Common myeloid progenitor, CD34-positive (primary cell): ENCODE measurements at regions not wholly inside any gene's neighbourhood (a gene's known extent, or its start where the extent isn't known, plus 50 kb on each side); places are given as distances from the start of the nearest gene placed in this dataset.
"Not testable (repeated sequence)": the region's sequence is repeated elsewhere in the genome, so short reads cannot be mapped to it uniquely, and the experiment has no call there.

Experiments
- CTCF ChIA-PET: fragments of 350-600 bp; sonication (Branson Sonifier 250); formaldehyde crosslinking; loops from one replicate; lab custom pipeline; 2021; ENCODE audit warnings: antibody characterized with exemption; lab: Charles Lee
- POLR2A ChIA-PET: fragments of 350-600 bp; sonication (Branson Sonifier 250); formaldehyde crosslinking; loops from one replicate; lab custom pipeline; 2021; ENCODE audit warnings: antibody characterized with exemption; lab: Charles Lee
- DNase-seq, 3 donors: peaks; one replicate each; pipeline versions ENCODE4 v3.0.0 to v3.0.0-alpha.2; 2013
- H3K27ac ChIP-seq, 2 experiments: 1 replicate in 1 of 2; 2 replicates in 1 of 2; pipeline ENCODE4 v1.7.0; 2013; ENCODE audit warnings: inconsistent platforms in 2 of 2, low read length in 2 of 2, mild to moderate bottlenecking in 2 of 2, low read depth in 1 of 2, moderate library complexity in 1 of 2; ENCODE audit not compliant: severe bottlenecking in 2 of 2, insufficient read depth in 1 of 2, poor library complexity in 1 of 2
- H3K27me3 ChIP-seq, 5 experiments: replicated peaks in 2 of 5; 1 replicate in 3 of 5; 2 replicates in 2 of 5; pipeline versions ENCODE4 v1.6.1 to v1.7.0; 2013; ENCODE audit warnings: low read length in 4 of 5, mild to moderate bottlenecking in 2 of 5, moderate library complexity in 2 of 5, inconsistent platforms in 1 of 5; ENCODE audit not compliant: insufficient read depth in 5 of 5, control insufficient read depth in 4 of 5
- H3K36me3 ChIP-seq, 4 experiments: 1 replicate in 2 of 4; 2 replicates in 2 of 4; pipeline versions ENCODE4 v1.6.1 to v1.7.0; 2013; ENCODE audit warnings: low read length in 3 of 4, control low read depth in 1 of 4, mild to moderate bottlenecking in 1 of 4; ENCODE audit not compliant: control insufficient read depth in 4 of 4, insufficient read depth in 4 of 4
- H3K4me1 ChIP-seq, 4 experiments: 1 replicate in 3 of 4; 2 replicates in 1 of 4; pipeline versions ENCODE4 v1.6.1 to v1.7.1; 2013; ENCODE audit warnings: low read length in 3 of 4, mild to moderate bottlenecking in 3 of 4, control low read depth in 1 of 4, inconsistent platforms in 1 of 4, moderate library complexity in 1 of 4; ENCODE audit not compliant: control insufficient read depth in 4 of 4, insufficient read depth in 4 of 4; ENCODE audit errors: control extremely low read depth in 1 of 4
- H3K4me3 ChIP-seq, 7 experiments: 1 replicate in 4 of 7; 2 replicates in 3 of 7; pipeline versions ENCODE4 v1.5.1 to v1.7.0; 2013; ENCODE audit warnings: mild to moderate bottlenecking in 7 of 7, low read length in 6 of 7, moderate library complexity in 6 of 7, inconsistent platforms in 2 of 7, low read depth in 2 of 7, control low read depth in 1 of 7; ENCODE audit not compliant: insufficient read depth in 4 of 7, control insufficient read depth in 1 of 7; ENCODE audit errors: extremely low read depth in 1 of 7
- H3K9me3 ChIP-seq, 5 experiments: 1 replicate in 4 of 5; 2 replicates in 1 of 5; pipeline versions ENCODE4 v1.6.1 to v1.7.1; 2013; ENCODE audit warnings: low read length in 4 of 5, mild to moderate bottlenecking in 2 of 5, inconsistent platforms in 1 of 5, low read depth in 1 of 5, moderate library complexity in 1 of 5; ENCODE audit not compliant: control insufficient read depth in 4 of 5, insufficient read depth in 2 of 5; ENCODE audit errors: control extremely low read depth in 1 of 5
- WGBS: methylation state at CpG from one replicate; pipeline ENCODE4 v1.1.5; 2013; ENCODE audit not compliant: insufficient coverage; 5-methylcytosine and 5-hydroxymethylcytosine counted together

- Histone ChIP-seq H3K36me3 (no peaks in the 10 kb centered on the region), H3K4me1 (no peaks in the 10 kb centered on the region), H3K27ac (no peak overlapping the region), H3K27me3 (no peaks in the 10 kb centered on the region), H3K4me3 (no peak overlapping the region), H3K9me3 (no peaks in the 10 kb centered on the region)
- ChIA-PET CTCF (no interaction called here), POLR2A (no interaction called here)
- no peak for DNase-seq
- no CpG with 5 or more reads among the region's 1 CpG for WGBS
Observed at GRCh38 chr7:83836028-83836427, 187.1 kb upstream of the SEMA3E start.

GRCh38 chr7:83835424-83835823 is 186.5 kb upstream of the SEMA3E start:
- no peak for DNase-seq
- Histone ChIP-seq H3K27me3 (no peaks in the 10 kb centered on the region), H3K36me3 (no peaks in the 10 kb centered on the region), H3K4me1 (no peaks in the 10 kb centered on the region), H3K9me3 (no peaks in the 10 kb centered on the region), H3K4me3 (no peak overlapping the region), H3K27ac (no peak overlapping the region)
- CTCF ChIA-PET = no interaction called here
- POLR2A ChIA-PET = no interaction called here

GRCh38 chr7:83833721-83834120 is 184.8 kb upstream of the SEMA3E start:
- H3K36me3 ChIP-seq, H3K4me3 ChIP-seq, H3K27ac ChIP-seq, H3K9me3 ChIP-seq, H3K27me3 ChIP-seq, DNase-seq, H3K4me1 ChIP-seq, POLR2A ChIA-PET, CTCF ChIA-PET: not testable (repeated sequence)
- WGBS = 83% methylated on average over 2 of the region's 5 CpGs

- Histone ChIP-seq H3K9me3 (no peaks in the 10 kb centered on the region), H3K27me3 (no peaks in the 10 kb centered on the region), H3K4me3 (no peak overlapping the region), H3K4me1 (no peaks in the 10 kb centered on the region), H3K36me3 (no peaks in the 10 kb centered on the region), H3K27ac (no peak overlapping the region)
- POLR2A ChIA-PET = no interaction called here
- CTCF ChIA-PET = no interaction called here
- no peak for DNase-seq
- no CpG with 5 or more reads among the region's 3 CpGs for WGBS
Observed at GRCh38 chr7:83832009-83832408, 183.1 kb upstream of the SEMA3E start.

- Histone ChIP-seq H3K4me1 (no peaks in the 10 kb centered on the region), H3K4me3 (no peak overlapping the region), H3K9me3 (no peaks in the 10 kb centered on the region), H3K27ac (no peak overlapping the region), H3K27me3 (no peaks in the 10 kb centered on the region), H3K36me3 (no peaks in the 10 kb centered on the region)
- WGBS = 100% methylated on average over 2 of the region's 4 CpGs
- DNase-seq = no peak
- ChIA-PET POLR2A (no interaction called here), CTCF (no interaction called here)
Observed at GRCh38 chr7:83827036-83827435, 178.1 kb upstream of the SEMA3E start.

GRCh38 chr7:83824214-83824613 is 175.3 kb upstream of the SEMA3E start:
- CTCF ChIA-PET = no interaction called here
- WGBS = no CpG with 5 or more reads among the region's 2 CpGs

GRCh38 chr7:83821866-83822265 is 172.9 kb upstream of the SEMA3E start:
- no peaks in the 10 kb centered on the region for H3K36me3 ChIP-seq
- DNase-seq = no peak
- ChIA-PET POLR2A (no interaction called here), CTCF (no interaction called here)
- no peaks in the 10 kb centered on the region for H3K27me3 ChIP-seq
- no peaks in the 10 kb centered on the region for H3K4me1 ChIP-seq
- no peak overlapping the region for H3K4me3 ChIP-seq
- 97% methylated on average over 3 of the region's 3 CpGs for WGBS
- no peak overlapping the region for H3K27ac ChIP-seq
- H3K9me3 ChIP-seq = no peaks in the 10 kb centered on the region

More at GRCh38 chr7:83824214-83824613, 175.3 kb upstream of the SEMA3E start:
- Histone ChIP-seq H3K36me3 (no peaks in the 10 kb centered on the region), H3K27ac (no peak overlapping the region), H3K27me3 (no peaks in the 10 kb centered on the region), H3K4me3 (no peak overlapping the region), H3K4me1 (no peaks in the 10 kb centered on the region), H3K9me3 (no peaks in the 10 kb centered on the region)
- no peak for DNase-seq
- POLR2A ChIA-PET = no interaction called here
